ENCODE measurements at regions not wholly inside any gene's neighbourhood (a gene's known extent, or its start where the extent isn't known, plus 50 kb on each side); places are given as distances from the start of the nearest gene placed in this dataset.

DNA sequence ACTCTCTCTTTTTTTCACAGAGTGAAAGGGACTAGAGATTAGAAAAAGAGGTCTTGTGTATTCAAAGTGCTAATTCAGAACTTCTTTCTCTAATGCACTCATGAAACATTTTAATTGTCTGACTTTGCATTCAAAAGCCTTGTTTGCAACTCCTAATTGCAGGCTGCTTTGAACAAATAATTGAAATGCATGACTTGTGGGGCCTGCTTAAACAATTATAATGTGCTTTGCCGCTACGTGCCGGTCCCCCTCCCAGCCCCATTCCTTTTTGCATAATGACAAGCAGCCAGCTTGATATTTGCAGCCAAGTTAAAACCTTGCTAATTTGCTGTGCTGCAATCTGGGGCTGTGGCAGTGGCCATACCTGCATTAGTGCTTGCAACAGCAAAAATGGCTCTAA, 114.5 kb downstream of the FOXB1 start:
- Histone ChIP-seq H3K36me3 (no peaks in the 10 kb centered on the region), H3K27ac (no peak overlapping the region), H3K9me3 (no peaks in the 10 kb centered on the region), H3K4me1 (peaks cover 10 to 11% of the 10 kb centered on the region in 2 donors), H3K4me3 (replicated peaks in 1 of 3) (no peak overlapping the region), H3K27me3 (no peaks in the 10 kb centered on the region)
- DNase-seq, result no peak
- TF ChIP-seq POLR2A (IDR thresholded peaks at IDR 0.05), result no peak
- 74 to 75% methylated on average over 3 of the region's 3 CpGs for WGBS, 2 donors
- intact Hi-C loops (cut with DNase I), result no loop called here

DNA sequence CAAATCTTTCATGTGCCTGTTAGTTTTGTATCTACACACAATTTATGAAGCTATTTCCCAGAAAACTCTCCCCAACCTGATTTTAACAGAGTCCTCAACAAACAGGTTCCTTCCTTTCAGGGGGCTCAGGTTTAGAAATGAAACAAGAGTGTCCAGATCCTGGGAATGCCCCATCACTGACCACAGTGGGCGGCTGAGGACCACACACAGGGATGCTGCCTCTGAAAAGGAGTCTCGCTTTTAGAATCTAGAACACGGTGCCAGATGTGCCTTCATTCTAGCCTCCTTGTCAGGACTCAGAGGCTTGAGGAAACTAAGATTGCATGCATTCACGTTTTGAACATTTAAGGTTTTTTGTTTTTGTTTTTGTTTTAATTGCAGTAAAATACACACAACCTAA, 115.0 kb downstream of the FOXB1 start:
- intact Hi-C loops (cut with DNase I), result no loop called here
- no peaks in the 10 kb centered on the region for H3K36me3 ChIP-seq
- peaks cover 10 to 11% of the 10 kb centered on the region in 2 donors for H3K4me1 ChIP-seq
- DNase-seq, result no peak
- H3K27ac ChIP-seq, result no peak overlapping the region
- TF ChIP-seq, protein P1, sequence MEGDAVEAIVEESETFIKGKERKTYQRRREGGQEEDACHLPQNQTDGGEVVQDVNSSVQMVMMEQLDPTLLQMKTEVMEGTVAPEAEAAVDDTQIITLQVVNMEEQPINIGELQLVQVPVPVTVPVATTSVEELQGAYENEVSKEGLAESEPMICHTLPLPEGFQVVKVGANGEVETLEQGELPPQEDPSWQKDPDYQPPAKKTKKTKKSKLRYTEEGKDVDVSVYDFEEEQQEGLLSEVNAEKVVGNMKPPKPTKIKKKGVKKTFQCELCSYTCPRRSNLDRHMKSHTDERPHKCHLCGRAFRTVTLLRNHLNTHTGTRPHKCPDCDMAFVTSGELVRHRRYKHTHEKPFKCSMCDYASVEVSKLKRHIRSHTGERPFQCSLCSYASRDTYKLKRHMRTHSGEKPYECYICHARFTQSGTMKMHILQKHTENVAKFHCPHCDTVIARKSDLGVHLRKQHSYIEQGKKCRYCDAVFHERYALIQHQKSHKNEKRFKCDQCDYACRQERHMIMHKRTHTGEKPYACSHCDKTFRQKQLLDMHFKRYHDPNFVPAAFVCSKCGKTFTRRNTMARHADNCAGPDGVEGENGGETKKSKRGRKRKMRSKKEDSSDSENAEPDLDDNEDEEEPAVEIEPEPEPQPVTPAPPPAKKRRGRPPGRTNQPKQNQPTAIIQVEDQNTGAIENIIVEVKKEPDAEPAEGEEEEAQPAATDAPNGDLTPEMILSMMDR (IDR thresholded peaks at IDR 0.05), result no peak
- no peak for TF ChIP-seq POLR2A (IDR thresholded peaks at IDR 0.05)
- 80 to 91% methylated on average over 4 of the region's 4 CpGs for WGBS, 2 donors
- no peaks in the 10 kb centered on the region for H3K27me3 ChIP-seq
- no peak overlapping the region for H3K4me3 ChIP-seq (replicated peaks in 1 of 3)
- H3K9me3 ChIP-seq, result no peaks in the 10 kb centered on the region

DNA sequence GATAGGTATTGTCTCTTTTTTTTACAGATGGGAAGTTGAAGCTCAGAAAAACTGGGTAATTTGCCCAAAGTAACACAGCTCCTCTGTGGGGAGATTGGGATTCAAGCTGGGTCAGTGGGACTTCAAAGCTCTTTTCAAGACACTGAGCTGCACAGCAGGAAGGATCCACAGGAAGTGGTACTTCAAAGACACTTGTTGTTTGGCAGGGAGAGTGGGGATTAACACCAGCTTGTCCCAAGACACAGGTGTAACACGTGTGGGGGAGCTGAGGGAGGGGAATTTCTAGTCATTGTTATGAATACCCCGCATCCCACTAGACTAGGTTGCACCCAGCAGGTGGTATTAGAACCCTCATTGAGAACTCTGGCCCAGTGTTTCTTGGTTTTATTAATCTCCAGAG, 116.0 kb downstream of the FOXB1 start:
- no peaks in the 10 kb centered on the region for H3K36me3 ChIP-seq
- 38 to 44% methylated on average over 2 of the region's 2 CpGs for WGBS, 2 donors
- TF ChIP-seq POLR2A (IDR thresholded peaks at IDR 0.05), result no peak
- TF ChIP-seq, protein P1 (IDR thresholded peaks at IDR 0.05), result no peak
- no peaks in the 10 kb centered on the region for H3K9me3 ChIP-seq
- H3K27me3 ChIP-seq, result no peaks in the 10 kb centered on the region
- intact Hi-C loops (cut with DNase I), result no loop called here
- H3K4me1 ChIP-seq, result peaks cover 10 to 11% of the 10 kb centered on the region in 2 donors
- no peak overlapping the region for H3K27ac ChIP-seq
- H3K4me3 ChIP-seq (replicated peaks in 1 of 3), result no peak overlapping the region
- no peak for DNase-seq

DNA sequence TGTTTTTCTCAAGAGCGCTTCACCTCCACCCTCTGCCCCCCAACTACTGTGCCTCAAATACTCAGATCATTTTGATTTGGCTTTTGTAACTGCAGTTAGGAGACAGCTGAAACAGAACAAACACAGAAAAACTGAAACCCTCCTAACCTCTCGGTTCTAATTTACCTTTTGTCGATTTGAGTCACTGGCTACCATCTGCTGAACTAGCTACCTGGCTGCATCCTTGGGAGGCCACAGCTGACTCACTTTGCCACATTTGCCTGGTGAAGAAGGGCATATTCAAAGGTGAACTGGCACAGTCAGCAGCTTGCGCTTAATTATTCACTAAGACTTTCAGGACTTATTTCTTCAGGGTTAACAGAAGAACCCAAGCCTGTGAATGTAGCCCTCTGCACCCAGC, 117.7 kb downstream of the FOXB1 start:
- 84% methylated on average over 4 of the region's 4 CpGs for WGBS, 2 donors
- intact Hi-C loops (cut with DNase I), result no loop called here
- Histone ChIP-seq H3K27me3 (no peaks in the 10 kb centered on the region), H3K27ac (no peak overlapping the region), H3K9me3 (no peaks in the 10 kb centered on the region), H3K4me1 (peaks cover under 1 to 9% of the 10 kb centered on the region in 2 donors), H3K4me3 (replicated peaks in 1 of 3) (no peak overlapping the region), H3K36me3 (no peaks in the 10 kb centered on the region)
- TF ChIP-seq POLR2A (IDR thresholded peaks at IDR 0.05), result no peak
- TF ChIP-seq, protein P1 (IDR thresholded peaks at IDR 0.05), result no peak
- no peak for DNase-seq

DNA sequence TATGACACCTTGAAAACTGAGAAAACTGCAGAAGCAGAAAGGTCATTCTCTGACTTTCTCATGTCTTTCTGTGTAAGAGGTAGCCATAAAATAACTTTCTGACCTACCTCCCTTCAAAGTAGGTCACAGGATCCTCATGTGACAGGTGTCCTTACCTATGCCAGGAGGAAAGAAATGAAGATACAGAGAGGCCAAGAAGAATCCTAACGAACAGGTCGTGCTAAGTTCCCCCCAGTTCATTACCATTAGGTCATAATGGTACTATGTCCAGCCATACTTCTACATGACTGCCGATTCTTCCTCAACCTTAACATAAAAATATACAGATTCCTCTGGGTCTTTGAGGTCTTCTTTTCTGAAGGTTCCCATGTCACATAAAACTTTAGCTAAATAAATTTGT, 118.6 kb downstream of the FOXB1 start:
- Histone ChIP-seq H3K36me3 (no peaks in the 10 kb centered on the region), H3K4me3 (replicated peaks in 1 of 3) (no peak overlapping the region), H3K4me1 (peaks cover 0 to 12% of the 10 kb centered on the region in 2 donors), H3K9me3 (no peaks in the 10 kb centered on the region), H3K27ac (no peak overlapping the region), H3K27me3 (no peaks in the 10 kb centered on the region)
- no peak for TF ChIP-seq POLR2A (IDR thresholded peaks at IDR 0.05)
- TF ChIP-seq, protein P1 (IDR thresholded peaks at IDR 0.05), result no peak
- DNase-seq, result no peak
- WGBS, 2 donors, result 95 to 100% methylated on average over 3 of the region's 3 CpGs
- intact Hi-C loops (cut with DNase I), result no loop called here
